Nucleus accumbens (tissue), 56 donors: ENCODE measurements at regions not wholly inside any gene's neighbourhood (a gene's known extent, or its start where the extent isn't known, plus 50 kb on each side); places are given as distances from the start of the nearest gene placed in this dataset.

Source experiments
- DNase-seq, 56 donors: peaks; one replicate each; lab custom pipeline; 2025; lab: John Stamatoyannopoulos, UW

GRCh38 chr2:181240844-181241243, 216.3 kb upstream of the ITGA4 start:
- no peak for DNase-seq

GRCh38 chr2:181241366-181241765, 215.8 kb upstream of the ITGA4 start:
- DNase-seq = no peak

GRCh38 chr2:181241797-181242196, 215.4 kb upstream of the ITGA4 start:
- no peak for DNase-seq

- DNase-seq = no peak
Measured at GRCh38 chr2:181242262-181242661, 214.9 kb upstream of the ITGA4 start.

GRCh38 chr2:181243319-181243718, 213.9 kb upstream of the ITGA4 start:
- DNase-seq = no peak

- DNase-seq = no peak
Measured at GRCh38 chr2:181250691-181251090, 206.5 kb upstream of the ITGA4 start.

- DNase-seq = no peak
Measured at GRCh38 chr2:181252262-181253148, 204.7 kb upstream of the ITGA4 start.

- no peak for DNase-seq
Measured at GRCh38 chr2:181253438-181253837, 203.7 kb upstream of the ITGA4 start.

- DNase-seq = no peak
Measured at GRCh38 chr2:181255651-181256050, 201.5 kb upstream of the ITGA4 start.

GRCh38 chr2:181258720-181259119, 198.5 kb upstream of the ITGA4 start:
- no peak for DNase-seq

- no peak for DNase-seq
Measured at GRCh38 chr2:181262782-181263181, 194.4 kb upstream of the ITGA4 start.

- DNase-seq = no peak
Measured at GRCh38 chr2:181264001-181264400, 193.2 kb upstream of the ITGA4 start.

GRCh38 chr2:181264441-181264840, 192.7 kb upstream of the ITGA4 start:
- no peak for DNase-seq

- no peak for DNase-seq
Measured at GRCh38 chr2:181266614-181267013, 190.6 kb upstream of the ITGA4 start.

- DNase-seq = no peak
Measured at GRCh38 chr2:181268174-181268867, 188.9 kb upstream of the ITGA4 start.

- DNase-seq = no peak
Measured at GRCh38 chr2:181273986-181274385, 183.2 kb upstream of the ITGA4 start.

- DNase-seq = no peak
Measured at GRCh38 chr2:181275643-181276070, 181.5 kb upstream of the ITGA4 start.

- DNase-seq = no peak
Measured at GRCh38 chr2:181281206-181281832, 175.9 kb upstream of the ITGA4 start.

GRCh38 chr2:181285116-181285515, 172.1 kb upstream of the ITGA4 start:
- DNase-seq = no peak

GRCh38 chr2:181289698-181290097, 167.5 kb upstream of the ITGA4 start:
- DNase-seq = no peak

GRCh38 chr2:181290182-181290581, 167.0 kb upstream of the ITGA4 start:
- DNase-seq = no peak
